Endodermal cell (in vitro differentiated cells): ENCODE measurements at regions not wholly inside any gene's neighbourhood (a gene's known extent, or its start where the extent isn't known, plus 50 kb on each side); places are given as distances from the start of the nearest gene placed in this dataset.

ENCODE experiments used
- DNase-seq: peaks from one replicate; pipeline ENCODE4 v3.0.0-alpha.2; 2017
- H3K27ac ChIP-seq: 2 replicates; pipeline ENCODE4 v1.5.1; 2013; ENCODE audit warnings: mild to moderate bottlenecking, low read depth, low read length, moderate library complexity
- H3K27me3 ChIP-seq: 2 replicates; pipeline ENCODE4 v1.6.1; 2013; ENCODE audit warnings: mild to moderate bottlenecking, low read length, moderate library complexity; ENCODE audit not compliant: insufficient read depth, control insufficient read depth, poor library complexity, severe bottlenecking
- H3K36me3 ChIP-seq: 2 replicates; pipeline ENCODE4 v1.7.0; 2013; ENCODE audit warnings: mild to moderate bottlenecking, low read length, moderate library complexity; ENCODE audit not compliant: control insufficient read depth, insufficient read depth
- H3K4me1 ChIP-seq: one replicate; pipeline ENCODE4 v1.7.0; 2013; ENCODE audit warnings: low read length; ENCODE audit not compliant: control insufficient read depth, insufficient read depth
- H3K4me3 ChIP-seq: 2 replicates; pipeline ENCODE4 v1.5.1; 2013; ENCODE audit warnings: mild to moderate bottlenecking, low read length, moderate library complexity
- H3K9ac ChIP-seq: 2 replicates; pipeline ENCODE4 v1.6.1; 2013; ENCODE audit warnings: mild to moderate bottlenecking, low read length, moderate library complexity; ENCODE audit not compliant: poor library complexity, severe bottlenecking; ENCODE audit errors: extremely low read depth
- H3K9me3 ChIP-seq: 2 replicates; pipeline ENCODE4 v1.6.1; 2013; ENCODE audit warnings: mild to moderate bottlenecking, low read length, moderate library complexity; ENCODE audit not compliant: control insufficient read depth
- H3K27ac Mint-ChIP-seq: 2 replicates; pipeline ENCODE4 v1.8.0; 2020; ENCODE audit warnings: mixed read lengths
- H3K27me3 Mint-ChIP-seq: 2 replicates; pipeline ENCODE4 v1.8.0; 2021; ENCODE audit warnings: mild to moderate bottlenecking, mixed read lengths; ENCODE audit not compliant: insufficient read depth
- H3K36me3 Mint-ChIP-seq: 2 replicates; pipeline ENCODE4 v1.8.0; 2020; ENCODE audit warnings: low read depth, mixed read lengths
- H3K4me1 Mint-ChIP-seq: 2 replicates; pipeline ENCODE4 v1.8.0; 2020; ENCODE audit warnings: mixed read lengths
- H3K4me3 Mint-ChIP-seq: 2 replicates; pipeline ENCODE4 v1.8.0; 2020; ENCODE audit warnings: mild to moderate bottlenecking, moderate library complexity, mixed read lengths
- H3K9me3 Mint-ChIP-seq: 2 replicates; pipeline ENCODE4 v1.8.0; 2020; ENCODE audit warnings: mild to moderate bottlenecking, mixed read lengths
- CTCF ChIP-seq: fragments of 200-600 bp; sonication (generic); conservative IDR thresholded peaks from 2 replicates; pipeline ENCODE4 v1.5.0; 2021; ENCODE audit warnings: antibody characterized with exemption, mild to moderate bottlenecking
- WGBS, 2 experiments: methylation state at CpG; one replicate each; pipeline versions ENCODE4 v1.1.5 to v1.1.7; 2013; ENCODE audit warnings: missing lambda C conversion rate in 2 of 2, mixed read lengths in 1 of 2; ENCODE audit not compliant: insufficient coverage in 1 of 2, insufficient read length in 1 of 2; 5-methylcytosine and 5-hydroxymethylcytosine counted together

GRCh38 chr1:184811439-184812111, 56.9 kb upstream of the EDEM3 start:
- no peaks in the 10 kb centered on the region for H3K27me3 ChIP-seq
- H3K27ac ChIP-seq: no peak overlapping the region
- peaks cover 37% of the 10 kb centered on the region for H3K9me3 Mint-ChIP-seq
- peaks cover 23% of the 10 kb centered on the region for H3K36me3 Mint-ChIP-seq
- no peaks in the 10 kb centered on the region for H3K27me3 Mint-ChIP-seq
- no peak for TF ChIP-seq CTCF
- H3K9ac ChIP-seq: no peak overlapping the region
- no peak overlapping the region for H3K4me3 Mint-ChIP-seq
- H3K27ac Mint-ChIP-seq: no peak overlapping the region
- 95% methylated on average over 16 to 19 of the region's 19 CpGs for WGBS, 2 experiments
- no peaks in the 10 kb centered on the region for H3K4me1 ChIP-seq
- H3K4me1 Mint-ChIP-seq: no peaks in the 10 kb centered on the region
- no peak for DNase-seq
- H3K4me3 ChIP-seq: no peak overlapping the region
- peaks cover 48% of the 10 kb centered on the region for H3K9me3 ChIP-seq
- H3K36me3 ChIP-seq: no peaks in the 10 kb centered on the region

GRCh38 chr1:184810735-184811343, 56.2 kb upstream of the EDEM3 start:
- H3K4me3 ChIP-seq: no peak overlapping the region
- Mint-ChIP-seq H3K36me3 (peaks cover 23% of the 10 kb centered on the region), H3K4me1 (peaks cover 2% of the 10 kb centered on the region), H3K27me3 (no peaks in the 10 kb centered on the region), H3K27ac (no peak overlapping the region), H3K4me3 (no peak overlapping the region), H3K9me3 (peaks cover 33% of the 10 kb centered on the region)
- H3K9ac ChIP-seq: no peak overlapping the region
- no peak for DNase-seq
- H3K9me3 ChIP-seq: peaks cover 41% of the 10 kb centered on the region
- H3K36me3 ChIP-seq: no peaks in the 10 kb centered on the region
- no peak overlapping the region for H3K27ac ChIP-seq
- H3K4me1 ChIP-seq: peaks cover 2% of the 10 kb centered on the region
- TF ChIP-seq CTCF: no peak
- no peaks in the 10 kb centered on the region for H3K27me3 ChIP-seq
- WGBS, 2 experiments: 90 to 91% methylated on average over 10 to 11 of the region's 11 CpGs

GRCh38 chr1:184806296-184806721, 51.7 kb upstream of the EDEM3 start:
- no peak for DNase-seq
- peaks cover 5% of the 10 kb centered on the region for H3K4me1 Mint-ChIP-seq
- no peaks in the 10 kb centered on the region for H3K27me3 Mint-ChIP-seq
- Histone ChIP-seq H3K4me1 (peaks cover 4% of the 10 kb centered on the region), H3K27ac (no peak overlapping the region), H3K9me3 (no peaks in the 10 kb centered on the region), H3K9ac (no peak overlapping the region), H3K27me3 (peaks cover 9% of the 10 kb centered on the region), H3K36me3 (no peaks in the 10 kb centered on the region), H3K4me3 (no peak overlapping the region)
- H3K4me3 Mint-ChIP-seq: no peak overlapping the region
- H3K36me3 Mint-ChIP-seq: peaks cover 7% of the 10 kb centered on the region
- H3K27ac Mint-ChIP-seq: no peak overlapping the region
- TF ChIP-seq CTCF: no peak
- no peaks in the 10 kb centered on the region for H3K9me3 Mint-ChIP-seq
- WGBS, 2 experiments: 91 to 95% methylated on average over 3 to 5 of the region's 5 CpGs
